Stimulated activated naive CD8-positive, alpha-beta T cell treated with anti-CD3 and anti-CD28 coated beads, Interleukin-15, Interleukin-2, amounts not matched to agents 100 ng/mL and 50 ng/mL, for 24 hours (primary cell): ENCODE measurements at regions not wholly inside any gene's neighbourhood (a gene's known extent, or its start where the extent isn't known, plus 50 kb on each side); places are given as distances from the start of the nearest gene placed in this dataset.
"Not testable (repeated sequence)": the region's sequence is repeated elsewhere in the genome, so short reads cannot be mapped to it uniquely, and the experiment has no call there.

Experiments used
- H3K27ac Mint-ChIP-seq: one replicate; pipeline ENCODE4 v1.8.0; 2021; ENCODE audit warnings: mild to moderate bottlenecking, mixed read lengths
- H3K27me3 Mint-ChIP-seq: one replicate; pipeline ENCODE4 v1.8.0; 2021; ENCODE audit warnings: mixed read lengths
- H3K36me3 Mint-ChIP-seq: one replicate; pipeline ENCODE4 v1.8.0; 2021; ENCODE audit warnings: low read depth, mixed read lengths
- H3K4me1 Mint-ChIP-seq: one replicate; pipeline ENCODE4 v1.8.0; 2021; ENCODE audit warnings: low read depth, mixed read lengths
- H3K4me3 Mint-ChIP-seq: one replicate; pipeline ENCODE4 v1.8.0; 2021; ENCODE audit warnings: mild to moderate bottlenecking, mixed read lengths
- H3K9me3 Mint-ChIP-seq: one replicate; pipeline ENCODE4 v1.8.0; 2021; ENCODE audit warnings: mixed read lengths

DNA sequence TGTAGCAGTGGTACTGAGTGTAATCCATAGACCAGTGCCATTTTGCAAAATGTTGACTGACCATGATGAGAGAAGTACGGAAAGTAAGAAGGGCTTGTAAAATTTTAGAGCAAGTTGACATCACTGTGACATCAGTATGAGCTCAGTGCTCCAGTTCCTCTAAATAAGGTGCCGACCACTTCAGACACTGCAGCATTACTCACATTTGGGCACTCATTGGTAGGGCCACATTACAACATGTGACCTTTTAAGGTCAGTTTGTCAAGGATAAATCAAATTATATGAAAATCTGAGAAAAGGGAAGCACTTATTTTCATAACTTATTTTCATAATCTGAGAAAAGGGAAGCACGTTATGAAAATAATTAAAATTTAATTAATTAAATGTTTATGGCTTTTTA, 128.0 kb upstream of the ERG start:
- no peak overlapping the region for H3K4me3 Mint-ChIP-seq
- peaks cover 8% of the 10 kb centered on the region for H3K27me3 Mint-ChIP-seq
- no peaks in the 10 kb centered on the region for H3K36me3 Mint-ChIP-seq
- no peaks in the 10 kb centered on the region for H3K4me1 Mint-ChIP-seq
- peaks cover 7% of the 10 kb centered on the region for H3K9me3 Mint-ChIP-seq
- no peak overlapping the region for H3K27ac Mint-ChIP-seq

DNA sequence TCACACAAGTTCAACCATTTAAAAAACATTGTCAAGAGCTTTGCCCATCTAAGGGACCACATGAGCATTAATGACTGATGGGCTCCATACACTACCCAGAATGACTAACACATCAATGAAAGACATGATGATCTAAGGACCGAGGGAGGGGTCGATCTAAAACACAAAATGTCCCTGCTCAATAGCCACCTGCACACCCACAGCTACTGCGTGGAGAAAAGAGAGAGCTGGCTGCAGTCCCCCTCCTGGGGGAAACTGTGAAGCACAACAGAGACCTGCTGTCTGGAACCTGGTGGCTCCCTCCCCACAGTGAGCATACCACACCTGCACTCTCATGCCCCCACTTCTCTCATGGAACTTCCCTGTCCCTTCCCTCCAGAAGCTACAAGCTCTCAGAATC, 130.1 kb upstream of the ERG start:
- Mint-ChIP-seq H3K4me3 (no peak overlapping the region), H3K9me3 (peaks cover 7% of the 10 kb centered on the region), H3K36me3 (no peaks in the 10 kb centered on the region), H3K4me1 (no peaks in the 10 kb centered on the region), H3K27ac (no peak overlapping the region), H3K27me3 (peaks cover 8% of the 10 kb centered on the region)

DNA sequence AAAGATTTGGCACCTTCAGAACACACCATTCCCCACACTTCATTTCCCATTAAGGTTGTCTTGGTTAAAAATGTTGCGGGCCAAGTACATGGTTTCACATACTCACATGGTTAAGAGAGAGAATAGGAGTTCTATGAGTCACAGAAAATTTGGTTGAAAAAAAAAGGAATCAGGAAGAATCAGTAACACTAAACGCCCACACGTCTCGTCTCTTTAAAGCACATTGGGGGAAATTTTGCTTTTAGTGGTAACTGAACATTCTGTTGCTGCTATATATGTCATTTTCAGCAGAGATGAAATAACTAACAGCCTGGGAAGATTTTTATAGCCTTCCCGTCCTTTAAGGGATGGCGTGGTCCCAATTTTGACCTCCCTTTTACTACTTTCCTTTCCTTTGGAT, 132.9 kb upstream of the ERG start:
- Mint-ChIP-seq H3K9me3 (peaks cover 7% of the 10 kb centered on the region), H3K27me3 (peaks cover 8% of the 10 kb centered on the region), H3K27ac (no peak overlapping the region), H3K36me3 (no peaks in the 10 kb centered on the region), H3K4me1 (no peaks in the 10 kb centered on the region), H3K4me3 (no peak overlapping the region)

DNA sequence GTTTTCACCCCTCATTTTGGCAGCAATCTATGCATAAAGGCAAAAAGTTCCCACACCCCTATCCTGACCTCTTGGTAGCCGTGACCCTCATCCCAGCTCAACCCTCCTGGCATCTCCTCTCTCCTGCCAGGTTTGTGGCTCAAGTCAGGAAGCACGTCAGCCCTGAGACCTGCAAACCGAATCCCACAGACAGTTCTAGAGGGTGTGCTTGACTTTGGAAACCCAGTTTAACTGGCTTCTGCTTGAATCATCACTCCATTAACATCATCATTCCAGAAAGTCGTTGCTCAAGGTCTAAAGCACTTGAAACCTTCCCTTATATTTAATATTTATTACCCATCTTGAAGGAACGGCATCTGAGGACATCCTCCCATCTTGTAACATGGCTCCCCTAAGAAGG, 133.4 kb upstream of the ERG start:
- H3K36me3 Mint-ChIP-seq: no peaks in the 10 kb centered on the region
- no peak overlapping the region for H3K4me3 Mint-ChIP-seq
- no peaks in the 10 kb centered on the region for H3K4me1 Mint-ChIP-seq
- peaks cover 8% of the 10 kb centered on the region for H3K27me3 Mint-ChIP-seq
- H3K9me3 Mint-ChIP-seq: peaks cover 7% of the 10 kb centered on the region
- H3K27ac Mint-ChIP-seq: no peak overlapping the region

DNA sequence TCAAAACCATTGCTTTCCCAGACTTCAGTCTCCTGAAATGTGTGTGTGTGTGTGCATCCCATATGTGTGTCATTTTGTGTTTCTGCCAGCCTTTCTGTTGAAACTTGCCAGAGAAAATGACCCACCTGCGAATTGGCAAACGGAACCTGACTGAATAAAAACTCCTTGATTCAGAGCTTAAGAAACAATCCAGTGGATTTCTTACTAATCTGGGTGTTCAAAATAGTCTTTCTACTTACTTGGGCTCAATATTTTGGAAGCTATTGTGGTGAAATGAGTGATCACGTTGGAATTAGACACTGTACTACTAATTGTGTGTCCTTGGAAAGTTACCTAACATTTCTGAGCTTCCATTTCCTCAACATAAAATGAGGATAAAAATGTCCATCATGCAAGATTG, 138.9 kb upstream of the ERG start:
- H3K4me1 Mint-ChIP-seq: peaks cover 13% of the 10 kb centered on the region
- H3K27ac Mint-ChIP-seq: no peak overlapping the region
- H3K9me3 Mint-ChIP-seq: peaks cover 10% of the 10 kb centered on the region
- H3K27me3 Mint-ChIP-seq: peaks cover 4% of the 10 kb centered on the region
- H3K4me3 Mint-ChIP-seq: no peak overlapping the region
- H3K36me3 Mint-ChIP-seq: no peaks in the 10 kb centered on the region

DNA sequence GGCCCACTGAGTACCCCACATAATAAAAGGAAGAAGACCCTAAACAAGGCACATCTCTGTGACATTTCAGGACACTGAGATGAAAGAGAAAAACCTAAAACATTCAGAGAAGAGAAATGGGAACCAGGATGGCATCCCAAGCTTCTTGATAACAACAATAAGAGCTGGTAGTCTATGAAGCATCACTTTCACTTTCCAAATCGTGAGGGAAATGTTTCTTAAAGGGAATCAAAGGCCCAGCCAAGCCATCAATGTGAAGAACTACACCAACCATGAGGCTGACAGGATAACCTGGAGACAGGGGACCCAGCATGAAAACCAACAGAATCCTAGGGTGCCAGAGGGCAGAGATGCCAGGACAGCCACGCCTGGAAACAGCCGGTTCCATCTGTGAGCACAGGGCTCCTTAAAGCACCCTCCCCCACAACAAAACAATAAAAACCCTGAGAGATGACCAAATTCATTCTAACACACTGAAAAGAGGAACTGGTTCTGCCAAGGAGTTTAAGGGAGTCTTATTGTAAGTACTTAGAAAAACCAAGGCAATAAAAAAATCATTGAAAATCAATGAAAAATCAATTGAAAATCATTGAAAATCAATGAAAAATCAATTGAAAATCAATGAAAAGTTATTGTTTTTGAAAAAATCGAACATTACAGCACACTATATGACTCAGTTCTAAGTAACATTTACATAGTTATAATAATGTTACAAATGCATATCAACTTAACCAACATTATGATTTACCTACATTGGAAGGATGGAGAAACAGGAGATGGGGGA, 141.5 kb upstream of the ERG start:
- peaks cover 9% of the 10 kb centered on the region for H3K27me3 Mint-ChIP-seq
- H3K4me1 Mint-ChIP-seq: peaks cover 13% of the 10 kb centered on the region
- no peak overlapping the region for H3K27ac Mint-ChIP-seq
- H3K4me3 Mint-ChIP-seq: no peak overlapping the region
- H3K9me3 Mint-ChIP-seq: peaks cover 10% of the 10 kb centered on the region
- no peaks in the 10 kb centered on the region for H3K36me3 Mint-ChIP-seq

DNA sequence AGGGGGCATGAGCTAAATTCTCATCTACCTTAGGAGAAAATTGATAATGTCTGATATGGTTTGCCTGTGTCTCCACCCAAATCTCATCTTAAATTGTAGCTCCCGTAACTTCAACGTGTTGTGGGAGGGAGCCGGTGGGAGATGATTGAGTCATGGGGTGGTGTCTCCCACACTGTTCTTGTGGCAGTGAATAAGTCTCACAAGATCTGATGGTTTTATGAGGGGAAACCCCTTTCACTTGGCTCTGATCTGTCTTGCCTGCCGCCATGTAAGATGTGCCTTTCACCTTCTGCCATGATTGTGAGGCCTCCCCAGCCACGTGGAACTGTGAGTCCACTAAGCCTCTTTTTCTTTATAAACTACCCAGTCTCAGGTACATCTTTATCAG, 142.1 kb upstream of the ERG start:
- H3K9me3 Mint-ChIP-seq: peaks cover 10% of the 10 kb centered on the region
- not testable (repeated sequence) for H3K27me3 Mint-ChIP-seq, H3K36me3 Mint-ChIP-seq, H3K27ac Mint-ChIP-seq, H3K4me3 Mint-ChIP-seq
- H3K4me1 Mint-ChIP-seq: peaks cover 14% of the 10 kb centered on the region

DNA sequence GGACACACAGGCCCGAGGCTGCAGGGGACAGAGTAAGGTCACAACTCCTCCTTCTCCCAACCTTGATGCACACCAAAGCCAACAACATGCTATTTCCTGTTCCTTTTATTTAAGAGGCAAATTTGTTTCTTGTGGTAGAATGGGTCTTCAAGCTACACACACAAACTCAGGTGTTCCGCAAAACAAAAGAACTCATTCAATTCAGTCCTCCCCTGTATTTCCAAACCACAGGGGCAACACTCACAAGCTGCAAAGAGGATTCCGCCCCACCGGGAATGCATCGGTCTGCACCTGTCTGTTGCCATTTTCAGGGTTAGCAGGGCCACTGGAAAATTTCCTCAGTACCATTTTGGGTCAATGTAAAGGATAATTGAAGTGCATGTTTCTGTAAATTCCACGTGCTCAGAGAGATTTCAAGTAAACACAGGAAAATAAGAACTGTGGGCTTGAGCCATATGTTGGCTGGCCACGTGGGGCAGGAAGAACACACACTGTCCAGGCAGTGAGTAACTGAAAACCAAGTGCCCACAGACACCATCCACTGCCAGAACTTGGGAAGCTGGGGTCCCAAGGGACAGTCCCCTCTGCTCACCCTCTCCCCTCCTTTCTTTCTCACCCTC, 145.2 kb upstream of the ERG start:
- Mint-ChIP-seq H3K27me3 (peaks cover 16% of the 10 kb centered on the region), H3K27ac (no peak overlapping the region), H3K9me3 (peaks cover 7% of the 10 kb centered on the region), H3K4me3 (no peak overlapping the region), H3K36me3 (no peaks in the 10 kb centered on the region), H3K4me1 (peaks cover 32% of the 10 kb centered on the region)

DNA sequence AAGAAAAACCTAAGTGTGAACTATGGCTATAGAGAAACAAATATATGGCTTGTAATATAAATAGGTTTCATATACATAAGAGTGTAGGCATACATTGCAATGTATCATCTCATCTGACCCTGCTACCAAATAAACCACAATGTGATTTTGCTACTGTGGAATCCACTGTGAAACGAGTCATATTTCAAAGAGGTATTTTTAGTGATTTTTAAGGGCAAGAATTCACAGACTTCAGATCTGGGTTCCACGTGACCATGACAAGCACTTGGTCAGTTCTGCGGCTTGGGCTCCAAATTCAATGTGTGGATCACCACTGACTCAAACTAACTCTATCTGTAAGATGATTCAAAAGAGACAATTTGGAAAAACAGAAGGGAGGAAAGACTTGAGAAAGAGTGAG, 147.0 kb upstream of the ERG start:
- peak overlapping the region; percentile 73 for H3K27ac Mint-ChIP-seq

DNA sequence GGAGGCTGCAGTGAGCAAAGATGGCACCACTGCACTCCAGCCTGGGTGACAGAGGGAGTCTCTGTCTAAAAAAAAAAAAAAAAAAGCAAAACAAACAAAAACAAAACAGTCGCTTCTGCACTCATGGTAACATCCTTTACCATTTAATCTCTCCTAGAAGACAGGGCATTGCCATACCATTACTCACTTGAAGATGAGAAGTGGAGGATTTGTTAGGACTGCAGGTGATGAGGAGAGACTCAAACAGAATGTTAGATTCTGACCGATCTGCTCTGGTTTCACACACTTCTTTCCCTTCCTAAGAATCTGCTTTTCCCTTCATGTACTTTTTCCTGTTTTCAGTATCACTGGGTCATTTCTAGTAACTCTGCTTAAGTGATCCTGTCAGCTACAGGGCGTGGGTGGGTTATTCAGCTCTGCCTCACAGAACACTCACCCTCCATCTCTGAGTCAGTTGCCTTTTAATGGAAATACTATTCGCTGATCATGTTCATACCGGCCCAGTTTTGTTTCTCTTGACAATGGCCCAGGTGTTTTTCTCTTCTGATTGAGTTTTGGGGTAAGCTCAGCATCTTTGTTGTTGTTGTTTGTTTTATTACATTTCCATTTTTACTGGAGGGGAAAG, 148.0 kb upstream of the ERG start:
- peak overlapping the region; percentile 12 for H3K4me3 Mint-ChIP-seq
- no peaks in the 10 kb centered on the region for H3K9me3 Mint-ChIP-seq
- peaks cover 18% of the 10 kb centered on the region for H3K27me3 Mint-ChIP-seq
- no peaks in the 10 kb centered on the region for H3K36me3 Mint-ChIP-seq
- H3K4me1 Mint-ChIP-seq: peaks cover 19% of the 10 kb centered on the region
- no peak overlapping the region for H3K27ac Mint-ChIP-seq

More for the DNA sequence above, 147.0 kb upstream of the ERG start:
- peaks cover 5% of the 10 kb centered on the region for H3K9me3 Mint-ChIP-seq
- peaks cover 23% of the 10 kb centered on the region for H3K4me1 Mint-ChIP-seq
- H3K27me3 Mint-ChIP-seq: peaks cover 18% of the 10 kb centered on the region
- no peaks in the 10 kb centered on the region for H3K36me3 Mint-ChIP-seq
- no peak overlapping the region for H3K4me3 Mint-ChIP-seq

DNA sequence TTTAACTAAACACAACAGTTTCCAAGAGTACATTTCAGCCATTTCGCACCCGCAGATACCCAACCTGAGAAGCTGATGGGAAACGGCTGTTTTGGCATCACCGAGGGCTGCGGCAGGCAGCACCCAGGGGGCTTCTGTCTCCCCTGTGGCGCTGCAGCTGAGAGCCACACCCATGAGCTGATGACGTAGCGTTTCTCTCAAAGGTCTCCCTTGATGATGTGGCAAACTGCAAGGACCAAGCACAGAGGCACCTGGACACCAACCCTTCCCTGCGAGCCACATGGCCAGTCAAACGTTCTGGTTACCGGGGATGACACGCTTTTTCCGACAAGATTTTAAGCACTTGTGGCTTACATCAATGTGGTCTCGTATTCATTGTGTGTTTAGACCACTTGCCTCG, 150.8 kb upstream of the ERG start:
- Mint-ChIP-seq H3K4me1 (peaks cover 19% of the 10 kb centered on the region), H3K9me3 (no peaks in the 10 kb centered on the region), H3K4me3 (no peak overlapping the region), H3K27ac (no peak overlapping the region), H3K36me3 (no peaks in the 10 kb centered on the region), H3K27me3 (peaks cover 28% of the 10 kb centered on the region)

DNA sequence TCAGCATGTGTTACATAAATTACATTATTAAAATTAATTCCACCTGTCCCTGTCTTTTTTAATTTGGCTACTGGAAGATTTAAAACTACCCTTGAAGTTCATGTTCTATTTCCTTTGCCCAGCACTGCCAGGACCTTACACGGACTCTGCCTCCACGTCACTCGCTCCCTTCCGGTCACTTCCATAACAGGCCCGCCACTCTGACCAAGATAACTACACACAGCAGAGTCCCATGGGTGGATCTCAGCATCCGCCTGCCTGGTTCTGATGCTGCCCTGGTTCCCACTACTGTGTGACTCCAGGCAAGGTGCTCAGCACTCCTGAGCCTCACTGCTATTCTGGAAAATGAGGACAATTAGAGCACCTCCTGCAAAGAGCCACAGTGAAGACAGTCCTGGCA, 153.3 kb upstream of the ERG start:
- Mint-ChIP-seq H3K36me3 (no peaks in the 10 kb centered on the region), H3K4me3 (no peak overlapping the region), H3K9me3 (no peaks in the 10 kb centered on the region), H3K27me3 (peaks cover 35% of the 10 kb centered on the region), H3K27ac (no peak overlapping the region), H3K4me1 (peaks cover 5% of the 10 kb centered on the region)

DNA sequence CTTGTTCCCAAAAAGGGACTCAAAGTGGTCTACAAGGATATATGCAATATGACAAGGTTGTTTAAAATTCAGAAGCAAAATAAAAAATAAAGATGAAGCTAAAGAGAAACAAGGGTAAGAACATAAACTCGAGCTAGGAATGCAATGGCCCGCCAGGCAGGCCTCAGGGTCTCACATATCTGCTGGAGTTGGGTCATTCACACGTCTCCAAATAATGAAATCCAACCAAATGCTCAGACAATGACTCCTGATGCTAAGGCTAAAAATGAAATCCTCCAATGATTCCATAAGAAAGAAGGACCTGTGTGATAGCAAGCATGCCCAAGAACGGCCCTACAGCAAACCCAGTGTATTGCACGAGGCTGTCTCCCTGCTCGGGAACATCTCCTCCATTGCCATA, 153.3 kb upstream of the ETS2 start:
- no peaks in the 10 kb centered on the region for H3K9me3 Mint-ChIP-seq
- H3K4me1 Mint-ChIP-seq: no peaks in the 10 kb centered on the region
- H3K27ac Mint-ChIP-seq: no peak overlapping the region
- H3K36me3 Mint-ChIP-seq: no peaks in the 10 kb centered on the region
- no peak overlapping the region for H3K4me3 Mint-ChIP-seq
- peaks cover 39% of the 10 kb centered on the region for H3K27me3 Mint-ChIP-seq

DNA sequence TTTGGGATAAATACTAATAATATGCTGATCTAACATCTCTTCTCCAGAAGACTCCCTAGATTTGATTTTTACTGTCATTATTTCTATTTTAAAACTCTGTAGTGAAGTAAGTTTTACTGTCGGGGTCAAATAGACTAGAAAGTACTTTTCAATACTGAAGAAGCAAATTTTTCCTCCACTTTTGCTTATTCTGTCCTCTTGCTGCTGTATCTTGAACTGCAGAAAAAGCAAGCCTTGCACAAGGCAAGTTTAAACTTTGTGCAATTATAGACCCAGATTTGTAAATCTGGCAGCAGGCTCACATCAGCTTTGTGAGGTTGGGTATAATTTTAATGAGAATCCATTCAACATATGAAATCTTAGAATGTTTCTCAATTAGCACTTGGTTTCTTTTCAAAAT, 151.1 kb upstream of the ETS2 start:
- Mint-ChIP-seq H3K4me1 (peaks cover under 1% of the 10 kb centered on the region), H3K9me3 (no peaks in the 10 kb centered on the region), H3K27ac (no peak overlapping the region), H3K4me3 (no peak overlapping the region), H3K36me3 (no peaks in the 10 kb centered on the region), H3K27me3 (peaks cover 45% of the 10 kb centered on the region)

DNA sequence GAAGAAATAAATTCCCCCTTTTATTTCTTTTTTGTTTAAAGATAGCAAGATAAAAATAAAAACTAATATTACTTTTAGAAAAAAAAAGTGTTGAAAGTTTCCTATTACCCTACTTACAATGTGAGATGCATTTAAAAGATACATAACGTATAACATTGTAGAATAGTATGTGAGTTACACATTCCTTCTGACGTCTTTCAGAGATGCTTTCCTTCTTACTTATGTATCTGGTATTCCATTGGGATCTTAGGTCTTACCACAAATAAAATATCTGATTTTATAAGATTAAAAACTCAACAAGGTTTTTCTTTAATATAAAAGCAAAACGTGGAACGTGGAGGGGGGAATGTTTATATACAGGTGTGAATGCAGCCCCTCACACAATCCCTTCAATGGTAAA, 147.2 kb upstream of the ETS2 start:
- H3K4me1 Mint-ChIP-seq: peaks cover 15% of the 10 kb centered on the region
- no peaks in the 10 kb centered on the region for H3K36me3 Mint-ChIP-seq
- no peaks in the 10 kb centered on the region for H3K9me3 Mint-ChIP-seq
- H3K4me3 Mint-ChIP-seq: no peak overlapping the region
- H3K27ac Mint-ChIP-seq: no peak overlapping the region
- H3K27me3 Mint-ChIP-seq: peaks cover 56% of the 10 kb centered on the region
